Gastroesophageal sphincter (tissue), 4 donors: ENCODE measurements at regions not wholly inside any gene's neighbourhood (a gene's known extent, or its start where the extent isn't known, plus 50 kb on each side); places are given as distances from the start of the nearest gene placed in this dataset.

ENCODE experiments used
- ATAC-seq: fragments of 150-250 bp; one replicate; pipeline ENCODE4 v1.9.1; 2016; ENCODE audit warnings: mild to moderate bottlenecking, moderate library complexity
- H3K27ac ChIP-seq, 4 donors: fragments of 200-600 bp; sonication (generic) in 3 of 4; 1 replicate in 3 of 4; 2 replicates in 1 of 4; pipeline ENCODE4 v1.5.1; 2016 to 2019
- H3K27me3 ChIP-seq: fragments of 200-600 bp; sonication (generic); one replicate; pipeline ENCODE4 v1.5.1; 2019
- H3K36me3 ChIP-seq, 2 donors: fragments of 200-600 bp; sonication (generic); one replicate each; pipeline ENCODE4 v1.5.1; 2019; ENCODE audit warnings: control low read depth in 1 of 2
- H3K4me1 ChIP-seq, 3 donors: fragments of 200-600 bp; sonication (generic); 1 replicate in 2 of 3; 2 replicates in 1 of 3; pipeline ENCODE4 v1.5.1; 2016 to 2019; ENCODE audit warnings: control low read depth in 2 of 3
- H3K4me3 ChIP-seq, 2 donors: fragments of 200-600 bp; sonication (generic); one replicate each; pipeline ENCODE4 v1.5.1; 2019; ENCODE audit warnings: mild to moderate bottlenecking in 1 of 2, moderate library complexity in 1 of 2
- H3K9me3 ChIP-seq, 3 donors: fragments of 200-600 bp; sonication (generic); one replicate each; pipeline ENCODE4 v1.5.1; 2017 to 2019; ENCODE audit warnings: control low read depth in 2 of 3
- CTCF ChIP-seq, 4 experiments: fragments of 200-600 bp in 2 of 4; fragments of 450-650 bp in 2 of 4; sonication (generic) in 1 of 4; IDR thresholded peaks; one replicate each; pipeline ENCODE4 v1.5.1; 2017 to 2019; ENCODE audit warnings: antibody characterized with exemption in 4 of 4, mild to moderate bottlenecking in 2 of 4, moderate library complexity in 2 of 4
- EP300 ChIP-seq: sonication (generic); formaldehyde crosslinking; IDR thresholded peaks from one replicate; pipeline ENCODE4 v1.6.1; 2017; ENCODE audit warnings: antibody characterized with exemption, mild to moderate bottlenecking
- POLR2A ChIP-seq, 2 donors: fragments of 450-650 bp; IDR thresholded peaks; one replicate each; pipeline ENCODE4 v1.6.1; 2017; ENCODE audit warnings: antibody characterized with exemption in 2 of 2, mild to moderate bottlenecking in 2 of 2, moderate library complexity in 1 of 2
- POLR2AphosphoS5 ChIP-seq: sonication (generic); formaldehyde crosslinking; IDR thresholded peaks from one replicate; pipeline ENCODE4 v1.6.1; 2017; ENCODE audit warnings: antibody characterized with exemption
- WGBS, 2 donors: methylation state at CpG; one replicate each; pipeline ENCODE4 v1.1.5; 2018; ENCODE audit warnings: low coverage in 1 of 2; 5-methylcytosine and 5-hydroxymethylcytosine counted together

GRCh38 chr6:115363379-115363778 lies 697.3 kb downstream of the FRK start:
- ATAC-seq, result no peak
- peaks cover 0 to 5% (median 0%) of the 10 kb centered on the region in 3 donors for H3K9me3 ChIP-seq
- H3K27me3 ChIP-seq, result no peaks in the 10 kb centered on the region
- no peak for TF ChIP-seq EP300
- no peak for TF ChIP-seq CTCF (IDR thresholded peaks at IDR 0.05)
- TF ChIP-seq POLR2A (IDR thresholded peaks at IDR 0.05), result no peak
- TF ChIP-seq POLR2AphosphoS5, result no peak
- H3K4me1 ChIP-seq, result no peaks in the 10 kb centered on the region
- H3K27ac ChIP-seq, result no peak overlapping the region
- H3K4me3 ChIP-seq, result no peak overlapping the region
- no peaks in the 10 kb centered on the region for H3K36me3 ChIP-seq
- WGBS, 2 donors, result 95 to 100% methylated on average over 4 of the region's 4 CpGs

GRCh38 chr6:115362234-115362633 lies 698.5 kb downstream of the FRK start:
- WGBS, 2 donors, result 94 to 100% methylated on average over 1 of the region's 1 CpG
- Histone ChIP-seq H3K9me3 (peaks cover 0 to 5% (median 0%) of the 10 kb centered on the region in 3 donors), H3K27me3 (no peaks in the 10 kb centered on the region), H3K36me3 (no peaks in the 10 kb centered on the region), H3K4me1 (no peaks in the 10 kb centered on the region), H3K4me3 (no peak overlapping the region), H3K27ac (no peak overlapping the region)
- TF ChIP-seq POLR2AphosphoS5 (no peak), CTCF (IDR thresholded peaks at IDR 0.05) (no peak), POLR2A (IDR thresholded peaks at IDR 0.05) (no peak), EP300 (no peak)
- ATAC-seq, result no peak

- Histone ChIP-seq H3K27me3 (no peaks in the 10 kb centered on the region), H3K9me3 (peaks cover 0 to 5% (median 0%) of the 10 kb centered on the region in 3 donors), H3K36me3 (no peaks in the 10 kb centered on the region), H3K27ac (no peak overlapping the region), H3K4me3 (no peak overlapping the region), H3K4me1 (no peaks in the 10 kb centered on the region)
- TF ChIP-seq POLR2AphosphoS5 (no peak), POLR2A (IDR thresholded peaks at IDR 0.05) (no peak), EP300 (no peak), CTCF (IDR thresholded peaks at IDR 0.05) (no peak)
- 50 to 79% methylated on average over 2 of the region's 2 CpGs for WGBS, 2 donors
- ATAC-seq, result no peak
Observed at GRCh38 chr6:115360602-115361325, 699.9 kb downstream of the FRK start.

GRCh38 chr6:115358616-115359015 lies 702.1 kb downstream of the FRK start:
- no peaks in the 10 kb centered on the region for H3K27me3 ChIP-seq
- no peak overlapping the region for H3K4me3 ChIP-seq
- H3K36me3 ChIP-seq, result no peaks in the 10 kb centered on the region
- no peaks in the 10 kb centered on the region for H3K4me1 ChIP-seq
- no peak overlapping the region for H3K27ac ChIP-seq
- no peaks in the 10 kb centered on the region for H3K9me3 ChIP-seq
- TF ChIP-seq CTCF (IDR thresholded peaks at IDR 0.05), result no peak
- ATAC-seq, result no peak

GRCh38 chr6:115356371-115356770 lies 704.3 kb downstream of the FRK start:
- Histone ChIP-seq H3K27ac (no peak overlapping the region), H3K36me3 (no peaks in the 10 kb centered on the region), H3K4me3 (no peak overlapping the region), H3K4me1 (no peaks in the 10 kb centered on the region), H3K27me3 (no peaks in the 10 kb centered on the region), H3K9me3 (no peaks in the 10 kb centered on the region)
- TF ChIP-seq EP300 (no peak), POLR2A (IDR thresholded peaks at IDR 0.05) (no peak), POLR2AphosphoS5 (no peak), CTCF (IDR thresholded peaks at IDR 0.05) (no peak)
- no peak for ATAC-seq
- WGBS, 2 donors, result 64 to 71% methylated on average over 1 of the region's 1 CpG
